GM18502 (cell line): ENCODE measurements at regions not wholly inside any gene's neighbourhood (a gene's known extent, or its start where the extent isn't known, plus 50 kb on each side); places are given as distances from the start of the nearest gene placed in this dataset.

Experiments used
- ATAC-seq: cut with Tn5 transposase; IDR thresholded peaks from one replicate; pipeline ENCODE4 v1.9.1; 2021; ENCODE audit warnings: mild to moderate bottlenecking; ENCODE audit not compliant: unreplicated experiment, poor library complexity

- no peak for ATAC-seq
Observed at GRCh38 chr3:118556983-118557382, 477.7 kb downstream of the IGSF11 start.

GRCh38 chr3:118557513-118557912 lies 477.1 kb downstream of the IGSF11 start:
- no peak for ATAC-seq

GRCh38 chr3:118559286-118559685 lies 475.4 kb downstream of the IGSF11 start:
- ATAC-seq, result no peak

GRCh38 chr3:118564800-118565199 lies 469.8 kb downstream of the IGSF11 start:
- no peak for ATAC-seq

DNA sequence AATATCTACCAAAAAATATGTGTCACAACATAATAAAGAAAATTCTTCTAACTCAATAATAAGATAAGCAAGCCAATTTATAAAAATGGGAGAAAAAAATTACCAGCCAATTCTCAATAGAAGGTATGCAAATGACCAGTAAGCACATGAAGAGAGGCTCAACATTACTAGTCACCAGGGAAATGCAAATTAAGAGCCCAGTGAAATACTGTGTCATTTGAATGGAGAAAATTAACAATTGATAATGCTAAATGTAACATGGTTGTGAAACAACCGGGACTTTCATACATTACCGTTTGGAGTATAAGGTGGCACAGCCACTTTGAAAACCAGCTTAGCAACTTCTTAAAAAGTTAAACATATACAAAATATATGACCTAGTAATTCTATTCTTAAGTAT lies 460.7 kb downstream of the IGSF11 start:
- no peak for ATAC-seq

- ATAC-seq, result no peak
Observed at GRCh38 chr3:118577055-118577777, 457.4 kb downstream of the IGSF11 start.

- no peak for ATAC-seq
Observed at GRCh38 chr3:118578559-118578958, 456.1 kb downstream of the IGSF11 start.

DNA sequence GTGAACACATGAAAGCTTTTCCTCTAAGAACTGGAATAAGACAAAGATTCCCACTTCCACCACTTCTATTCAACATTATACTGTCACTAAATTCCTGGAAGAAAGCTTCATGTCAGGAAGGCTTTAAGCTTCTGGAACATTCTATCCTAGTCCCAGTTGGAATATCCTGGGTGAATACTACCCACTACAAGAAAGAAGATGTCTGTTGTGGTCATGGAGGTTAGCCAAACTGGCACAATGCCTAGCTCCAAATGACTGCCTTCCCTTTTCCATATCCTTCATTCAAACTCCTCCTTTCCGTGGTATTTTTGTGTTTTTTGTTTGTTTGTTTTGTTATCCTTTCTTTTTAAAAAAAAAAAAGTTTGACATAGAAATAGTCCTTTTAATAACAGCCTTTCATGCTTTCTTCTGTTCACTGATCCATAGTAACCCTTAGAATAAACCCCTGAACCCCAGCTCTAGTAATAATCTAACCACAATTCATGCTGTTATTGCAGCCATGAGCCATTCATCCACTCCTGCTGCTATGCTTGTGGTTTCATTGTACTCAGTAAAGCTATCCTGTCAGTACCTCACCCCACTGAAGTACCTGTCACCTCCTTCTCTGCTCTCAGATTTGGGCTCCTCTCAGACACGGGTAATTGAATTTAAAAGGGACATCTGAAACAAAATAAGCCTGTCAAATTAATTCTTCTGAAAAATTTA lies 447.5 kb downstream of the IGSF11 start:
- ATAC-seq, result no peak

- ATAC-seq, result peak; percentile 52
Observed at GRCh38 chr3:118587847-118588246, 446.8 kb downstream of the IGSF11 start.

DNA sequence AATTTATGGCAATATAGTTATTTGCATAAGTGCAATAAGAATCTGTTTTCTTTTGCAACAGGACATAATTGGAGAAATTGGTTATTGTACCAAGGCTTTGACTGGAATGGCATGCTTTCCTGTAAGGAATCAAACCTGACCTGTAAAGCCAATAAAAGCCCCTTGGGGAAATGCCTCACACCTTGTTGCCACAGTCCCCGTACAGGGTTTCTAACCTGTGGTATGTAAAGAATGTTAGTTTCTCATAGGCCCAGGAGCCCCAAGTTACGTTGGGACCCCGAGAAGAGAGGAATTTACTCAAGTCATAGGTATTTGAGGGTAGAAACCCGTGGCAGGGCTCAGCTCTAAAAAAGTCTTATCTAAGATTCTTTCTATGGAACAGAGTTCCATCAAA lies 441.4 kb downstream of the IGSF11 start:
- no peak for ATAC-seq

GRCh38 chr3:118597184-118597583 lies 437.5 kb downstream of the IGSF11 start:
- no peak for ATAC-seq

DNA sequence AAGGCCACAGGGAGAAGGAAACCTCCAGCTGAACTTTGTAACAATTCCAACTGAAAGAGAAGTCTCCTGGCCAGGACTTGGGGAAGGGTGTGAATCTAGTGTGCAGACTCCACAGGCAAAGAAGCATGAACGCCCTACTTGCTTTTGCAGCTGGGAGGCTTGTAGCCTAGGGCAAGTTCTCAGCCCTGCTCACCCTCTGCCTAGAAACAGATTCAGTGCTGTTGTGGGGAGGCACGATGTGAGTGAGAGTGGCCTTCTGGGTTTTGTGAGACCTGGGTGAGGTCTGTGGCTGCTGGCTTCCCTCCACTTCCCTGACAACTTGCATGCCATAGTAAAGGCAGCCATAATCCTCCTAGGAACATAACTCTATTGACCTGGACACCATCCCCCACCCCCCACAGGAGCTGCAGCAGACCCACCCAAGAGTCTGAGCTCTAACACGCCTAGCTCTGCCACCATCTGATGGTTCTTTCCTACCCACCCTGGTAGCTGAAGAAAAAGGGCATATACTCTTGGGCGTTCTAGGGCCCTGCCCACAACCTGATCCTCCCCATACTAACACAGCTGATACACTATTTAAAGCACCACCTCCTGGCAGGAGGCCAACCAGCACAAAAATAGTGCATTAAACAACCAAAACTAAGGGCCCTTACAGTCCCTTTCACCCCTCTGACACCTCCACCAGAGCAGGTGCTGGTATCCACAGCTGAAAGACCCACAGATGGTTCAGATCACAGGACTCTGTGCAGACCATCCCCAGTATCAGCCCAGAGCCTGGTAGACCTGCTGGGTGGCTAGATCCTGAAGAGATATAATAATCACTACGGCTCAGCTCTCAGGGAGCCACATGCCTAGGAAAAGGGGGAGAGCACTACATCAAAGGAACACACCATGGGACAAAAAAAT lies 426.5 kb downstream of the IGSF11 start:
- no peak for ATAC-seq

DNA sequence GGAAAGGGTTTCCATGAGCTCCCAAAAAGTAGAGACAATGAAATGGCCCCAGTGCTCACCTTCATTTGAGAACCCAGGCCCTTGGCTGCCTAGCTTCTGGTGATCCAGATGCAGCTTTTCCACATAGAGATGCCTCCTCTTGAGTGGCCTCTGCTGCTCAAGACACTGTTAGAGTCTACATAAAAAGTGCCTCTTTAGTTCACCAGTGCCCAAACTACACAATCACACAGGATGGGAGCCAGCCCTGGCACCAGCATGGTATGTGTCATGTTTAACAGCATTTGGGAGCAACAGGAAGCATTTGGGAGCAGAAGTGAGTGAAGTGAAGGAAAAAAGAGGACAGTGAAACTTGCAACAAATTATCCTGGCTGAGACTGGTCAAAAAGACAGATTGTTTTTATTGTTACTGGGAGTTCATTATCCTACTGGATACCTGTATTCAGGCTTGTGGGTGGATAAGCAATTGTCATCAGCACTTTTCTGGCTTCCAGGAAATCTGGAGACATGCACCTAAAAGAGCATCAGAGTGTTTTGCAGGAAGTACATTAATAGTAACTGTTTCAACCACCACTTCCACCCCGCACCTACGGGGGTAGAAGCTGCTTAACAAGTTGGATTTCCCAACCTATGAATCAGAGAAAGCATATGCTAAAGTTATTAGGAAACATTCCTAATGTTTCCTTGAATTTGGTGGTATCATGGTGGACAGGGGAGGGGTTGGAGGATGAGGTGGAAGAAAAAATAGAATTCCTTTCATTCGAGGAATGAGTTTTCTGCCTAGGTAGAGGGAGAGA lies 416.2 kb downstream of the IGSF11 start:
- ATAC-seq, result no peak

DNA sequence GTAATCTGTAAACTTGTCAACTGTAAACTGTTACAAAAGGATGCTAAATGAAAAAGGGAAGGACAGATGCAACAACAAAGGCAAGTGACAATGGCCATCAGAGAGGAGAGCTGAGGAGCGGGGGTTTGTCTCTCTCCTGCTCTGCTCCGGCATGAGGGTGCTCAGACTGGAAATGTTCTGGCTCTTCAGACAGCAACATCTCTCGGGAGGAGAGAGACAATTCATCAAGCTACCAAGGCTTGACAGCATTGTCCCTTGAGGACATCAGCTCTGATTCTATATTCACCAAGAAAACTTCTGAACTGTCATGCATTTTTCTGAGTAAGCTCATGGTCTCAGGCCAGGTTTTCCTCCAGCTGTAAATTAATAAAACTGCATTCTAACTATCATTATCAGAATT lies 408.2 kb downstream of the IGSF11 start:
- ATAC-seq, result no peak

DNA sequence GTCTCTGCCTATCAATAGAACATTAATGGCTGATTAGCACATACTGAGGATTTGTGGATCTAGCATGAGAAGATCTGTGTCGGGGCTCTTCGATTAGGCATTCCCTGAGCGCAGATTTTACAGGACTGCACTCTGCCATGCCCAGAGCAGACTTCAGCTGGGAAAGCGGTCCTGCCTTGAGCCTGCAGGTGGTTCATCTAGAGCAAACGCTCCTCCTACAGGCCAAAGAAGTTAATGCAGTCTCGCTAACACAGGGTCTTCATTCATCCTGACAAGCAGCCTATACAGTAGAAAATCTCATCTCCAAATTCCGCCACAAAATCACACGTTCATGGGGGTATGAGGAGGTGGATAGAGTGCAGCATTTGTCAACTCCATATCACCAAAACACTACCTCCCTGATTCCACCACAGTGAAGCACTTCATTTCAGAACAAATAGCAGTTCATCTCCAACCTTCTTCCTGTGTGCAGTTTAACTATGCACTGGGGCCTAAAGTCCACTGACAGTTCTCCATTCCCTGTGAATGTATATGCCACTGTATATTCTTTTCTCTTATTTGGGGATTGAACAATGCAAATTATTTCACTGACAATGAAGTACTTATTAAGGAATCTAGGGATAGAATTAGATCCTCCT lies 405.8 kb downstream of the IGSF11 start:
- ATAC-seq, result peak; percentile 97

- no peak for ATAC-seq
Observed at GRCh38 chr3:118629821-118630220, 404.8 kb downstream of the IGSF11 start.

DNA sequence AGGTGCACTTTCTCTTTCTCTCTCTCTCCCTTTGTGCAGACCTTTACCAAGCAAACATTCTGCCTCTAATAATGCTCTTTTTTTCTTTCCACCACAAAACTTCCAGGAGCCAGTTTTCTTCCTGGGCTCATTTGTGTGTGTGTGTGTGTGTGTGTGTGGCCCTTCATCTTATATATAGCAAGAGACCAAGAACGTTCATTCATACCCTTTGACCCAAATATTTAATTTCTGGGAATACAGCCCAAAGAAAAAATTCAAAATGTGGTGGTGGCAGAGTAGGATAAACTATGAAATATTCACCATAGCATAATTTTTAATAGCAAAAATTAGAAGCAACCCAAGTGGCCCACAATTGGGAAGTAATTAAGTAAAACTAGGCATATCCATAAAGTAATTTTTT lies 398.9 kb downstream of the IGSF11 start:
- ATAC-seq, result no peak

GRCh38 chr3:118636841-118637240 lies 397.8 kb downstream of the IGSF11 start:
- no peak for ATAC-seq

DNA sequence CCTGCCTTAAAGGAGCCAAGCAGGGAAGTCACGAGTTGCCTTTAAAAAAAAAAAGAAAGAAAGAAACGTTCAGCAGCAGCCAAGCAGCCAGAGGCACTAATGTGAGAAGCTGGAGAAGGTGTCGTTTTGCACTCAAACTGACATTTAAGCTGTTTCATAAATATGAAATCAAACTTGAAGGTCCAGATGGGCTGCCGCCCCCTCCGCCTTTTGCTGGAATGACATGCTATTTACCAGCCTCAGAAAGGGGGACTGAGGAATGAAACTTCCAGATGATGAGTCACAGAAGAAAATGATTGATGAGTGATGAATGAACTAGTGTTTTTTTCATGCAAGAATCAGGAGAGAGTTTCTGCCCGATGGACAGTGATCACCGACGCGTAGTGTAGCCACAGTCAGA lies 396.8 kb downstream of the IGSF11 start:
- no peak for ATAC-seq

- peak; percentile 84 for ATAC-seq
Observed at GRCh38 chr3:118641608-118642007, 393.0 kb downstream of the IGSF11 start.
